GM18505 (cell line): ENCODE measurements at regions not wholly inside any gene's neighbourhood (a gene's known extent, or its start where the extent isn't known, plus 50 kb on each side); places are given as distances from the start of the nearest gene placed in this dataset.

Experiments used
- ATAC-seq: cut with Tn5 transposase; IDR thresholded peaks from one replicate; pipeline ENCODE4 v1.9.1; 2021; ENCODE audit not compliant: unreplicated experiment
- POLR2A ChIP-seq: IDR thresholded peaks from 4 replicates; pipeline ENCODE4 v1.6.1; 2011; ENCODE audit warnings: borderline replicate concordance; ENCODE audit not compliant: insufficient read depth, insufficient read length; ENCODE audit errors: extremely low read depth

GRCh38 chr1:83790446-83790845, 208.5 kb downstream of the TTLL7 start:
- no peak for ATAC-seq

GRCh38 chr1:83787246-83787998, 211.5 kb downstream of the TTLL7 start:
- TF ChIP-seq POLR2A: no peak
- no peak for ATAC-seq

More at GRCh38 chr1:83790446-83790845, 208.5 kb downstream of the TTLL7 start:
- TF ChIP-seq POLR2A: no peak

GRCh38 chr1:83781667-83782066, 217.3 kb downstream of the TTLL7 start:
- ATAC-seq: no peak

GRCh38 chr1:83779565-83779964, 219.4 kb downstream of the TTLL7 start:
- TF ChIP-seq POLR2A: no peak
- ATAC-seq: no peak

More at GRCh38 chr1:83781667-83782066, 217.3 kb downstream of the TTLL7 start:
- no peak for TF ChIP-seq POLR2A

- no peak for ATAC-seq
These were observed 221.2 kb downstream of the TTLL7 start for GRCh38 chr1:83777758-83778101.

GRCh38 chr1:83776913-83777757, 221.8 kb downstream of the TTLL7 start:
- no peak for ATAC-seq
- no peak for TF ChIP-seq POLR2A

More at GRCh38 chr1:83777758-83778101, 221.2 kb downstream of the TTLL7 start:
- TF ChIP-seq POLR2A: no peak

GRCh38 chr1:83775977-83776603, 222.8 kb downstream of the TTLL7 start:
- no peak for ATAC-seq
- no peak for TF ChIP-seq POLR2A

- TF ChIP-seq POLR2A: no peak
- ATAC-seq: no peak
These were observed 225.9 kb downstream of the TTLL7 start for GRCh38 chr1:83773059-83773458.

- ATAC-seq: no peak
- TF ChIP-seq POLR2A: no peak
These were observed 228.6 kb downstream of the TTLL7 start for GRCh38 chr1:83770319-83770661.

GRCh38 chr1:83769594-83770318, 229.2 kb downstream of the TTLL7 start:
- ATAC-seq: no peak
- no peak for TF ChIP-seq POLR2A

- ATAC-seq: no peak
- no peak for TF ChIP-seq POLR2A
These were observed 229.9 kb downstream of the TTLL7 start for GRCh38 chr1:83769072-83769471.

- no peak for ATAC-seq
- TF ChIP-seq POLR2A: no peak
These were observed 232.7 kb downstream of the TTLL7 start for GRCh38 chr1:83766241-83766691.

GRCh38 chr1:83765125-83765524, 233.8 kb downstream of the TTLL7 start:
- no peak for TF ChIP-seq POLR2A
- ATAC-seq: no peak
